HepG2 (cell line): ENCODE measurements at regions not wholly inside any gene's neighbourhood (a gene's known extent, or its start where the extent isn't known, plus 50 kb on each side); places are given as distances from the start of the nearest gene placed in this dataset.
"Not testable (repeated sequence)": the region's sequence is repeated elsewhere in the genome, so short reads cannot be mapped to it uniquely, and the experiment has no call there.

Experiments
- ATAC-seq: fragments of 200-7000 bp; cut with Tn5 transposase; 3 replicates; pipeline ENCODE4 v1.9.1; 2020; ENCODE audit warnings: mild to moderate bottlenecking, moderate library complexity
- BruUV-seq: library from RNA; stranded (reverse); fragments of 400-500 nt; replicated peaks from 2 replicates; lab custom pipeline; 2021; lab: Mats Ljungman, UMichigan
- CTCF ChIA-PET: fragments of 300-600 bp; formaldehyde crosslinking; extraction: SDS; loops from one replicate; lab custom pipeline; 2021; ENCODE audit warnings: low total read pairs, inconsistent platforms, low intra/inter-chr PET ratio; lab: Yijun Ruan, JAX
- POLR2A ChIA-PET: fragments of 350-600 bp; sonication (Branson Sonifier 250); formaldehyde crosslinking; loops from one replicate; lab custom pipeline; 2020; ENCODE audit warnings: antibody characterized with exemption, inconsistent platforms; lab: Yijun Ruan, JAX
- DNase-seq: peaks from one replicate; pipeline ENCODE4 v3.0.0-alpha.2; 2015; ENCODE audit warnings: low spot score
- FAIRE-seq: peaks from 3 replicates; lab custom pipeline; 2011; peaks lifted over from hg19 to GRCh38; lab: Jason Lieb, UNC
- H2AFZ ChIP-seq: one replicate; pipeline ENCODE4 v1.6.1; 2011; ENCODE audit warnings: low read length, inconsistent platforms
- H3K27ac ChIP-seq: fragments of 300-600 bp; 3 replicates; pipeline ENCODE4 v1.8.0; 2011; ENCODE audit warnings: mixed run types, mild to moderate bottlenecking, mixed read lengths, low read length, inconsistent platforms; ENCODE audit not compliant: insufficient read depth; ENCODE audit errors: extremely low read length
- H3K27me3 ChIP-seq, 2 experiments: fragments of 200-600 bp in 1 of 2; 2 replicates in 1 of 2; 3 replicates in 1 of 2; pipeline versions ENCODE4 v1.6.0 to v1.8.0; 2011; ENCODE audit warnings: low read length in 2 of 2, mild to moderate bottlenecking in 2 of 2, moderate library complexity in 2 of 2, inconsistent platforms in 1 of 2; ENCODE audit not compliant: insufficient read depth in 2 of 2, control insufficient read depth in 1 of 2
- H3K36me3 ChIP-seq, 2 experiments: fragments of 200-600 bp in 1 of 2; replicated peaks in 1 of 2; 2 replicates in 1 of 2; 3 replicates in 1 of 2; pipeline versions ENCODE4 v1.5.1 to v1.8.0; 2011; ENCODE audit warnings: low read length in 2 of 2, inconsistent platforms in 1 of 2; ENCODE audit not compliant: insufficient read depth in 2 of 2, control insufficient read depth in 1 of 2
- H3K4me1 ChIP-seq: 2 replicates; pipeline ENCODE4 v1.5.1; 2012; ENCODE audit warnings: low read length, inconsistent platforms; ENCODE audit not compliant: insufficient read depth
- H3K4me2 ChIP-seq: 2 replicates; pipeline ENCODE4 v1.6.0; 2011; ENCODE audit warnings: low read depth, low read length, inconsistent platforms
- H3K4me3 ChIP-seq, 3 experiments: fragments of 200-600 bp in 1 of 3; sonication (generic), shearing (Covaris generic) in 1 of 3; replicated peaks in 1 of 3; 2 replicates each; pipeline ENCODE4 v1.5.1; 2011 to 2016; ENCODE audit warnings: low read length in 3 of 3, inconsistent platforms in 2 of 3, low read depth in 2 of 3, mild to moderate bottlenecking in 2 of 3, control low read depth in 1 of 3, mixed read lengths in 1 of 3; ENCODE audit not compliant: insufficient read depth in 1 of 3
- H3K79me2 ChIP-seq: one replicate; pipeline ENCODE4 v1.6.1; 2011; ENCODE audit warnings: low read length, inconsistent platforms; ENCODE audit not compliant: insufficient read depth
- H3K9ac ChIP-seq: 2 replicates; pipeline ENCODE4 v1.6.0; 2011; ENCODE audit warnings: mild to moderate bottlenecking, low read depth, low read length, inconsistent platforms; ENCODE audit not compliant: insufficient read depth
- H3K9me3 ChIP-seq: 2 replicates; pipeline ENCODE4 v1.5.1; 2012; ENCODE audit warnings: mild to moderate bottlenecking, low read length
- H4K20me1 ChIP-seq: 2 replicates; pipeline ENCODE4 v1.6.0; 2011; ENCODE audit warnings: inconsistent platforms, mild to moderate bottlenecking, low read length, moderate library complexity; ENCODE audit not compliant: insufficient read depth
- ASH2L ChIP-seq: fragments of 300-600, 200-600 bp; sonication (generic); IDR thresholded peaks from 2 replicates; pipeline ENCODE4 v1.7.0; 2017; ENCODE audit warnings: low read depth, mild to moderate bottlenecking, moderate library complexity, mixed read lengths, low read length; ENCODE audit not compliant: insufficient read length
- CHD4 ChIP-seq: fragments of 200-600 bp; sonication (generic); IDR thresholded peaks from 2 replicates; pipeline ENCODE4 v1.7.0; 2017; ENCODE audit warnings: mild to moderate bottlenecking, low read length, borderline replicate concordance
- DMAP1 ChIP-seq: IDR thresholded peaks from 2 replicates; pipeline ENCODE4 v1.6.1; 2016
- HMGA1 ChIP-seq: sonication (generic); formaldehyde crosslinking; conservative IDR thresholded peaks from 2 replicates; pipeline ENCODE4 v1.4.0; 2020; ENCODE audit warnings: missing genetic modification reagents
- MXI1 ChIP-seq: IDR thresholded peaks from 3 replicates; pipeline ENCODE4 v1.6.1; 2012; ENCODE audit warnings: low read depth, low read length, inconsistent platforms, borderline replicate concordance
- SCMH1 ChIP-seq: sonication (generic); formaldehyde crosslinking; IDR thresholded peaks from 2 replicates; pipeline ENCODE4 v1.9.0; 2021; ENCODE audit warnings: missing genetic modification reagents, mild to moderate bottlenecking, borderline replicate concordance
- SRSF1 ChIP-seq: fragments of 200-400 bp; formaldehyde crosslinking; optimal IDR thresholded peaks from 2 replicates; pipeline ENCODE3; 2017; ENCODE audit warnings: mild to moderate bottlenecking, low read depth, low read length, moderate library complexity
- STAT5B ChIP-seq: sonication (generic); formaldehyde crosslinking; IDR thresholded peaks from 2 replicates; pipeline ENCODE4 v1.4.0; 2020; ENCODE audit warnings: missing genetic modification reagents
- TP53 ChIP-seq: sonication (generic); formaldehyde crosslinking; conservative IDR thresholded peaks from 2 replicates; pipeline ENCODE4 v1.4.0; 2020; ENCODE audit warnings: missing genetic modification reagents
- ZNF12 ChIP-seq: sonication (generic); formaldehyde crosslinking; IDR thresholded peaks from 2 replicates; pipeline ENCODE4 v1.5.0; 2020; ENCODE audit warnings: missing genetic modification reagents
- ZNF33A ChIP-seq: sonication (generic); formaldehyde crosslinking; IDR thresholded peaks from 2 replicates; pipeline ENCODE4 v1.5.1; 2020; ENCODE audit warnings: missing genetic modification reagents, mild to moderate bottlenecking, moderate library complexity, borderline replicate concordance
- ZNF572 ChIP-seq: sonication (generic); formaldehyde crosslinking; IDR thresholded peaks from 2 replicates; pipeline ENCODE4 v1.5.1; 2020; ENCODE audit warnings: mild to moderate bottlenecking, missing genetic modification reagents
- ZNF605 ChIP-seq: sonication (generic); formaldehyde crosslinking; IDR thresholded peaks from 2 replicates; pipeline ENCODE4 v1.8.0; 2022; ENCODE audit warnings: mild to moderate bottlenecking, missing genetic modification reagents
- ZNF766 ChIP-seq: sonication (generic); formaldehyde crosslinking; IDR thresholded peaks from 2 replicates; pipeline ENCODE4 v1.5.0; 2020; ENCODE audit warnings: missing genetic modification reagents, borderline replicate concordance
- ZNF788 ChIP-seq: sonication (generic); formaldehyde crosslinking; IDR thresholded peaks from 2 replicates; pipeline ENCODE4 v1.5.0; 2020; ENCODE audit warnings: mild to moderate bottlenecking, missing genetic modification reagents, borderline replicate concordance
- WGBS: methylation state at CpG from one replicate; pipeline ENCODE4 v1.1.6; 2017; ENCODE audit warnings: low lambda C conversion rate; 5-methylcytosine and 5-hydroxymethylcytosine counted together
- in situ Hi-C: cut with HindIII; loops from 2 replicates; pipeline ENCODE4 v1.10.0; 2017; ENCODE audit warnings: low pct_unique_long_range_greater_than_20kb; ENCODE audit not compliant: extremely low pct_ligation_motif_present
- intact Hi-C: fragments of 100-400 bp; cut with micrococcal nuclease; formaldehyde crosslinking; loops from one replicate; pipeline ENCODE4 v1.10.0; 2022; ENCODE audit not compliant: unreplicated experiment

- BruUV-seq, result no TSS peak
- no peaks in the 10 kb centered on the region for H3K27me3 ChIP-seq
- H3K79me2 ChIP-seq, result no peaks in the 10 kb centered on the region
- H3K27ac ChIP-seq, result no peak overlapping the region
- no peak overlapping the region for H3K9ac ChIP-seq
- ChIA-PET POLR2A (no interaction called here), CTCF (no interaction called here)
- H3K4me2 ChIP-seq, result no peak overlapping the region
- no peaks in the 10 kb centered on the region for H3K4me1 ChIP-seq
- intact Hi-C loops, result no loop called here
- no peak for TF ChIP-seq CHD4
- TF ChIP-seq TP53, result no peak
- no peak for TF ChIP-seq SCMH1 (CRISPR knock-in tag)
- TF ChIP-seq ZNF605 (CRISPR knock-in tag), result no peak
- TF ChIP-seq ZNF12, result no peak
- TF ChIP-seq DMAP1 (CRISPR knock-in tag), result no peak
- no peak for TF ChIP-seq ZNF33A (CRISPR knock-in tag)
- H3K36me3 ChIP-seq, result no peaks in the 10 kb centered on the region
- no peaks in the 10 kb centered on the region for H4K20me1 ChIP-seq
- H3K4me3 ChIP-seq, result no peak overlapping the region
- ATAC-seq (no peak), FAIRE-seq (no peak), DNase-seq (no peak)
- 0% methylated on average over 1 of the region's 1 CpG for WGBS
- in situ Hi-C loops, result no loop called here
- H2AFZ ChIP-seq, result no peak overlapping the region
- H3K9me3 ChIP-seq, result no peaks in the 10 kb centered on the region
These were observed 1004.9 kb upstream of the ZEB2 start for GRCh38 chr2:145524836-145525235.

- POLR2A ChIA-PET, result no interaction called here
- Histone ChIP-seq H3K27ac (no peak overlapping the region), H3K4me2 (no peak overlapping the region), H3K79me2 (no peaks in the 10 kb centered on the region), H3K4me1 (no peaks in the 10 kb centered on the region), H3K4me3 (no peak overlapping the region), H3K27me3 (no peaks in the 10 kb centered on the region), H3K36me3 (no peaks in the 10 kb centered on the region), H3K9me3 (peaks cover under 1% of the 10 kb centered on the region; the same call in 1 of the 2 replicates)
- no TSS peak for BruUV-seq
- CTCF ChIA-PET, result no interaction called here
- intact Hi-C loops (no loop called here), in situ Hi-C loops (no loop called here)
- DNase-seq, result no peak
- no peak for TF ChIP-seq ZNF766 (CRISPR knock-in tag)
- no peak for TF ChIP-seq ASH2L
- TF ChIP-seq STAT5B (CRISPR knock-in tag), result no peak
- no peak for TF ChIP-seq ZNF572 (CRISPR knock-in tag)
- no peak for TF ChIP-seq SRSF1
- no peak for TF ChIP-seq ZNF788
- no peak for TF ChIP-seq MXI1
- no peak for TF ChIP-seq HMGA1 (CRISPR knock-in tag)
- TF ChIP-seq, all 625 proteins: peak for 0
- H2AFZ ChIP-seq, result no peak overlapping the region
- no peak overlapping the region for H3K9ac ChIP-seq
- no peaks in the 10 kb centered on the region for H4K20me1 ChIP-seq
- FAIRE-seq (no peak), ATAC-seq (no peak)
- WGBS, result 18% methylated on average over 6 of the region's 6 CpGs
These were observed 1004.4 kb upstream of the ZEB2 start for GRCh38 chr2:145524303-145524702.

DNA sequence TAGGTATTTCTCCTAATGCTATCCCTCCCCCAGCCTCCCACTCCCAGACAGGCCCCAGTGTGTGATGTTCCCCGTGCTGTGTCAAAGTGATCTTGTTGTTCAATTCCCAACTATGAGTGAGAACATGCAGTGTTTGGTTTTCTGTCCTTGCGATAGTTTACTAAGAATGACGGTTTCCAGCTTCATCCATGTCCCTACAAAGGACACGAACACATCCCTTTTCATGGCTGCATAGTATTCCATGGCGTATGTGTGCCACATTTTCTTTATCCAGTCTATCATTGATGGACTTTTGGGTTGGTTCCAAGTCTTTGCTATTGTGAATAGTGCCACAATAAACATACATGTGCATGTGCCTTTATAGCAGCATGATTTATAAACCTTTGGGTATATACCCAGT lies 999.3 kb upstream of the ZEB2 start:
- H3K9ac ChIP-seq, H3K9me3 ChIP-seq, H3K4me1 ChIP-seq, H3K27ac ChIP-seq, in situ Hi-C loops, H3K79me2 ChIP-seq, H2AFZ ChIP-seq, BruUV-seq, ATAC-seq, DNase-seq, intact Hi-C loops, H3K4me2 ChIP-seq, CTCF ChIA-PET, H3K36me3 ChIP-seq, H3K27me3 ChIP-seq, FAIRE-seq, POLR2A ChIA-PET, H4K20me1 ChIP-seq, H3K4me3 ChIP-seq: not testable (repeated sequence)
- WGBS, result 10% methylated on average over 5 of the region's 5 CpGs
